ENCODE measurements at regions not wholly inside any gene's neighbourhood (a gene's known extent, or its start where the extent isn't known, plus 50 kb on each side); places are given as distances from the start of the nearest gene placed in this dataset.
"Not testable (repeated sequence)": the region's sequence is repeated elsewhere in the genome, so short reads cannot be mapped to it uniquely, and the experiment has no call there.

- H3K4me3 ChIP-seq (replicated peaks in 1 of 2; ENCODE audit: low read depth in 2 of 2, low read length in 2 of 2) = no peak overlapping the region
- TF ChIP-seq, protein P1, sequence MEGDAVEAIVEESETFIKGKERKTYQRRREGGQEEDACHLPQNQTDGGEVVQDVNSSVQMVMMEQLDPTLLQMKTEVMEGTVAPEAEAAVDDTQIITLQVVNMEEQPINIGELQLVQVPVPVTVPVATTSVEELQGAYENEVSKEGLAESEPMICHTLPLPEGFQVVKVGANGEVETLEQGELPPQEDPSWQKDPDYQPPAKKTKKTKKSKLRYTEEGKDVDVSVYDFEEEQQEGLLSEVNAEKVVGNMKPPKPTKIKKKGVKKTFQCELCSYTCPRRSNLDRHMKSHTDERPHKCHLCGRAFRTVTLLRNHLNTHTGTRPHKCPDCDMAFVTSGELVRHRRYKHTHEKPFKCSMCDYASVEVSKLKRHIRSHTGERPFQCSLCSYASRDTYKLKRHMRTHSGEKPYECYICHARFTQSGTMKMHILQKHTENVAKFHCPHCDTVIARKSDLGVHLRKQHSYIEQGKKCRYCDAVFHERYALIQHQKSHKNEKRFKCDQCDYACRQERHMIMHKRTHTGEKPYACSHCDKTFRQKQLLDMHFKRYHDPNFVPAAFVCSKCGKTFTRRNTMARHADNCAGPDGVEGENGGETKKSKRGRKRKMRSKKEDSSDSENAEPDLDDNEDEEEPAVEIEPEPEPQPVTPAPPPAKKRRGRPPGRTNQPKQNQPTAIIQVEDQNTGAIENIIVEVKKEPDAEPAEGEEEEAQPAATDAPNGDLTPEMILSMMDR (IDR thresholded peaks at IDR 0.05; ENCODE audit: low read depth, low read length) = no peak
- DNase-seq (ENCODE audit: low read depth in 2 of 2) = no peak
Measured at GRCh38 chr7:156524818-156525597, 115.6 kb upstream of the RNF32 start.

GRCh38 chr7:156523447-156524048, 117.0 kb upstream of the RNF32 start:
- no peak for DNase-seq (ENCODE audit: low read depth in 2 of 2)
- TF ChIP-seq, protein P1 (IDR thresholded peaks at IDR 0.05; ENCODE audit: low read depth, low read length) = no peak
- no peak overlapping the region for H3K4me3 ChIP-seq (replicated peaks in 1 of 2; ENCODE audit: low read depth in 2 of 2, low read length in 2 of 2)

- no peak for DNase-seq (ENCODE audit: low read depth in 2 of 2)
- no peak overlapping the region for H3K4me3 ChIP-seq (replicated peaks in 1 of 2; ENCODE audit: low read depth in 2 of 2, low read length in 2 of 2)
- TF ChIP-seq, protein P1 (IDR thresholded peaks at IDR 0.05; ENCODE audit: low read depth, low read length) = no peak
Measured at GRCh38 chr7:156522801-156523200, 117.8 kb upstream of the RNF32 start.

DNA sequence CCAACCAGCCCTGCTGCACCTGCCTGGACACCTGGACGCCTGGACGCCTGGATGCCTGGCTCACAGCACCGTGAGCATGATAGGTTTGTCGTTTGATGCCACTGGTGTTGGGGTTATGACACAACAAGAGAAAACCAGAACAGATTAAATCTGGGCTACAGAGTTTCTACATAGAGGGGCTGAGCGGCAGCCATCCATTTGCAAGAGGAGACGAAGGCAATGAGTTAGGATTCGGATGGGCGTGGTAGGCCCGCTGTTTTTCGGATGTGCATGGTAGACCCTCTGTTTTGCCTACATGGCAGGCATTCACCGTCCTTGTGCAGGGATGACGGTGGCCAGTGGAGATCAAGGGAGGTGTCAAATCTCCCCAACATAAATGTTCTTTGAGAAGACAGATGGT, 121.5 kb upstream of the RNF32 start:
- DNase-seq (ENCODE audit: low read depth in 2 of 2) = no peak
- H3K4me3 ChIP-seq (replicated peaks in 1 of 2; ENCODE audit: low read depth in 2 of 2, low read length in 2 of 2) = no peak overlapping the region
- TF ChIP-seq, protein P1 (IDR thresholded peaks at IDR 0.05; ENCODE audit: low read depth, low read length) = no peak

GRCh38 chr7:156518466-156518865, 122.1 kb upstream of the RNF32 start:
- DNase-seq (ENCODE audit: low read depth in 2 of 2) = no peak
- no peak overlapping the region for H3K4me3 ChIP-seq (replicated peaks in 1 of 2; ENCODE audit: low read depth in 2 of 2, low read length in 2 of 2)
- TF ChIP-seq, protein P1 (IDR thresholded peaks at IDR 0.05; ENCODE audit: low read depth, low read length) = no peak

DNA sequence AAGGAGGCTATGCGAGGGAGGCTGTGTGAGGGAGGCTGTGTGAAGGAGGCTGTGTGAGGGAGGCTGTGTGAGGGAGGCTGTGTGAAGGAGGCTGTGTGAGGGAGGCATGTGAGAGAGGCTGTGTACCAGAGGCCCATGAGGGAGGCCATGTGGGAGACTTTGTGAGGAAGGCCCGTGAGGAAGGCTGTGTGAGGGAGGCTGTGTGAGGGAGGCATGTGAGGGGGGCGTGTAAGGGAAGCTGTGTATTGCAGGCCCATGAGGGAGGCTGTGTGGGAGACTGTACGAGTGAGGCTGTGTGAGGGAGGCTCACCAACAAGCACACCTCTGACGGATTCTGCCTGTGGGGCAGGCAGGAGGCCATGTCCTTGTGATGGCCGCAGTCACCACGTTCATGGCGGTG, 122.7 kb upstream of the RNF32 start:
- DNase-seq (ENCODE audit: low read depth in 2 of 2); H3K4me3 ChIP-seq (replicated peaks in 1 of 2; ENCODE audit: low read depth in 2 of 2, low read length in 2 of 2): not testable (repeated sequence)

GRCh38 chr7:156516791-156517378, 123.7 kb upstream of the RNF32 start:
- TF ChIP-seq, protein P1 (IDR thresholded peaks at IDR 0.05; ENCODE audit: low read depth, low read length) = no peak
- no peak overlapping the region for H3K4me3 ChIP-seq (replicated peaks in 1 of 2; ENCODE audit: low read depth in 2 of 2, low read length in 2 of 2)
- no peak for DNase-seq (ENCODE audit: low read depth in 2 of 2)
